ENCODE measurements at regions not wholly inside any gene's neighbourhood (a gene's known extent, or its start where the extent isn't known, plus 50 kb on each side); places are given as distances from the start of the nearest gene placed in this dataset.

DNA sequence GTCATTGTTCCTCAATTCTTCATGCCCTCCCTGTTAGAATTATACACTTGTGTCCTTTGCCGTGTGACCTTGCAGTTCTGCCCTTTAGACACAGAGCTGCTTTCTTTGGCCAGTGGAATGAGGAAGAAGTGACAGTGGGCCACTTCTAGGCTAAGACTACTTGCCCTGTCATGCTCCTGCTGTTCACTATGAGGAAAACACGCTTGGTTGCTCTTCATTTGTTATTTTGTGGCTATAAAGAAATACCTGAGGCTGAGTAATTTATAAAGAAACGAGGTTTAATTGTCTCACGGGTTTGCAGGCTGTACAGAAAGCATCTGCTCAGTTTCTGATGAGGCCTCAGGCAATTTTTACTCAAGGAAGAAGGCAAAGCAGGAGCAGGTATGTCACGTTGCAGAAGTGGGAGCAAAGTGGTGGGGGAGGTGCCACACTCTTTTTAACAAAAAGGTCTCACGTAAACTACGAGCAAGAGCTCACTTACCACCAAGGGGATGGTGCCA, 279.1 kb upstream of the DMAC1 start:
- TF ChIP-seq, protein P1, sequence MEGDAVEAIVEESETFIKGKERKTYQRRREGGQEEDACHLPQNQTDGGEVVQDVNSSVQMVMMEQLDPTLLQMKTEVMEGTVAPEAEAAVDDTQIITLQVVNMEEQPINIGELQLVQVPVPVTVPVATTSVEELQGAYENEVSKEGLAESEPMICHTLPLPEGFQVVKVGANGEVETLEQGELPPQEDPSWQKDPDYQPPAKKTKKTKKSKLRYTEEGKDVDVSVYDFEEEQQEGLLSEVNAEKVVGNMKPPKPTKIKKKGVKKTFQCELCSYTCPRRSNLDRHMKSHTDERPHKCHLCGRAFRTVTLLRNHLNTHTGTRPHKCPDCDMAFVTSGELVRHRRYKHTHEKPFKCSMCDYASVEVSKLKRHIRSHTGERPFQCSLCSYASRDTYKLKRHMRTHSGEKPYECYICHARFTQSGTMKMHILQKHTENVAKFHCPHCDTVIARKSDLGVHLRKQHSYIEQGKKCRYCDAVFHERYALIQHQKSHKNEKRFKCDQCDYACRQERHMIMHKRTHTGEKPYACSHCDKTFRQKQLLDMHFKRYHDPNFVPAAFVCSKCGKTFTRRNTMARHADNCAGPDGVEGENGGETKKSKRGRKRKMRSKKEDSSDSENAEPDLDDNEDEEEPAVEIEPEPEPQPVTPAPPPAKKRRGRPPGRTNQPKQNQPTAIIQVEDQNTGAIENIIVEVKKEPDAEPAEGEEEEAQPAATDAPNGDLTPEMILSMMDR (IDR thresholded peaks at IDR 0.05; ENCODE audit: low read depth, low read length, missing input control), result no peak
- TF ChIP-seq, protein P2, sequence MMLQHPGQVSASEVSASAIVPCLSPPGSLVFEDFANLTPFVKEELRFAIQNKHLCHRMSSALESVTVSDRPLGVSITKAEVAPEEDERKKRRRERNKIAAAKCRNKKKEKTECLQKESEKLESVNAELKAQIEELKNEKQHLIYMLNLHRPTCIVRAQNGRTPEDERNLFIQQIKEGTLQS (IDR thresholded peaks at IDR 0.05), result no peak
- TF ChIP-seq JUND (IDR thresholded peaks at IDR 0.05) (no peak), GABPA (IDR thresholded peaks at IDR 0.05 in 1 of 2, conservative IDR thresholded peaks at IDR 0.05 in 1 of 2) (no peak), SP1 (IDR thresholded peaks at IDR 0.05) (no peak)
